IMR-90 (cell line): ENCODE measurements at regions not wholly inside any gene's neighbourhood (a gene's known extent, or its start where the extent isn't known, plus 50 kb on each side); places are given as distances from the start of the nearest gene placed in this dataset.

Source experiments
- ATAC-seq: fragments of 200-7000 bp; cut with Tn5 transposase; 2 replicates; pipeline ENCODE4 v1.9.1; 2020; ENCODE audit warnings: low read depth, mild to moderate bottlenecking, moderate library complexity
- BruUV-seq: library from RNA; stranded (reverse); fragments of 400-500 nt; replicated peaks from 2 replicates; lab custom pipeline; 2021; lab: Mats Ljungman, UMichigan
- CTCF ChIA-PET: fragments of 300-600 bp; formaldehyde crosslinking; extraction: SDS; loops from one replicate; lab custom pipeline; 2021; ENCODE audit warnings: antibody characterized with exemption; lab: Yijun Ruan, JAX
- POLR2A ChIA-PET: fragments of 300-600 bp; sonication (Branson Sonifier 250); formaldehyde crosslinking; loops from one replicate; lab custom pipeline; 2022; ENCODE audit warnings: antibody characterized with exemption; ENCODE audit not compliant: unreplicated experiment; lab: Charles Lee
- DNase-seq: peaks from one replicate; pipeline ENCODE4 v3.0.0; 2013
- H2AFZ ChIP-seq: replicated peaks from 2 replicates; pipeline ENCODE3; 2013; ENCODE audit warnings: low read length, mild to moderate bottlenecking; ENCODE audit not compliant: poor library complexity
- H2AK5ac ChIP-seq: 2 replicates; pipeline ENCODE4 v1.6.1; 2013; ENCODE audit warnings: low read depth, low read length, inconsistent platforms
- H2AK9ac ChIP-seq: replicated peaks from 2 replicates; pipeline ENCODE3; 2013; ENCODE audit warnings: mild to moderate bottlenecking, low read depth, low read length, moderate library complexity; ENCODE audit not compliant: poor library complexity
- H2BK120ac ChIP-seq: 2 replicates; pipeline ENCODE4 v1.6.1; 2013; ENCODE audit warnings: low read depth, low read length, inconsistent platforms
- H2BK15ac ChIP-seq: 3 replicates; pipeline ENCODE4 v1.6.1; 2013; ENCODE audit warnings: low read depth, low read length, inconsistent platforms
- H2BK20ac ChIP-seq: 2 replicates; pipeline ENCODE4 v1.6.1; 2013; ENCODE audit warnings: low read depth, mild to moderate bottlenecking, inconsistent platforms, low read length, moderate library complexity
- H2BK5ac ChIP-seq: 2 replicates; pipeline ENCODE4 v1.6.1; 2013; ENCODE audit warnings: mild to moderate bottlenecking, low read depth, low read length, inconsistent platforms; ENCODE audit not compliant: poor library complexity, severe bottlenecking
- H3K14ac ChIP-seq: replicated peaks from 2 replicates; pipeline ENCODE4 v1.6.1; 2013; ENCODE audit warnings: low read depth, low read length, inconsistent platforms
- H3K18ac ChIP-seq: 2 replicates; pipeline ENCODE4 v1.6.1; 2013; ENCODE audit warnings: low read depth, low read length, control low read depth
- H3K23ac ChIP-seq: 2 replicates; pipeline ENCODE4 v1.6.1; 2013; ENCODE audit warnings: low read depth, low read length, inconsistent platforms
- H3K27ac ChIP-seq: 2 replicates; pipeline ENCODE4 v1.5.1; 2013; ENCODE audit warnings: mild to moderate bottlenecking, control low read depth, low read length; ENCODE audit not compliant: insufficient read depth
- H3K27me3 ChIP-seq: 2 replicates; pipeline ENCODE4 v1.6.1; 2013; ENCODE audit warnings: low read length; ENCODE audit not compliant: control insufficient read depth, insufficient read depth
- H3K36me3 ChIP-seq: 2 replicates; pipeline ENCODE4 v1.6.1; 2013; ENCODE audit warnings: low read length, mixed read lengths; ENCODE audit not compliant: control insufficient read depth, insufficient read depth
- H3K4ac ChIP-seq: 2 replicates; pipeline ENCODE4 v1.6.1; 2013; ENCODE audit warnings: low read depth, low read length, inconsistent platforms
- H3K4me1 ChIP-seq: 2 replicates; pipeline ENCODE4 v1.6.1; 2013; ENCODE audit warnings: low read length, mixed read lengths; ENCODE audit not compliant: control insufficient read depth, insufficient read depth
- H3K4me2 ChIP-seq: 2 replicates; pipeline ENCODE4 v1.6.1; 2013; ENCODE audit warnings: low read depth, mild to moderate bottlenecking, control low read depth, low read length, moderate library complexity
- H3K4me3 ChIP-seq: 2 replicates; pipeline ENCODE4 v1.5.1; 2013; ENCODE audit warnings: low read depth, mild to moderate bottlenecking, control low read depth, low read length, moderate library complexity; ENCODE audit not compliant: insufficient read depth
- H3K56ac ChIP-seq: 2 replicates; pipeline ENCODE4 v1.6.1; 2013; ENCODE audit warnings: low read length, inconsistent platforms; ENCODE audit not compliant: insufficient read depth; ENCODE audit errors: extremely low read depth
- H3K79me1 ChIP-seq, 2 experiments: 2 replicates each; pipeline ENCODE4 v1.6.1; 2013; ENCODE audit warnings: low read length in 2 of 2, inconsistent platforms in 1 of 2, low read depth in 1 of 2
- H3K9ac ChIP-seq: 2 replicates; pipeline ENCODE4 v1.6.1; 2013; ENCODE audit warnings: low read depth, low read length, control low read depth
- H3K9me1 ChIP-seq: 2 replicates; pipeline ENCODE4 v1.6.1; 2013; ENCODE audit warnings: low read length, inconsistent platforms; ENCODE audit not compliant: insufficient read depth
- H3K9me3 ChIP-seq: 2 replicates; pipeline ENCODE4 v1.6.1; 2013; ENCODE audit warnings: low read length; ENCODE audit not compliant: control insufficient read depth, insufficient read depth
- H4K20me1 ChIP-seq: 2 replicates; pipeline ENCODE4 v1.6.1; 2013; ENCODE audit warnings: low read length, inconsistent platforms; ENCODE audit not compliant: insufficient read depth
- H4K5ac ChIP-seq: 2 replicates; pipeline ENCODE4 v1.6.1; 2013; ENCODE audit warnings: mild to moderate bottlenecking, low read depth, low read length, control low read depth
- H4K8ac ChIP-seq, 2 experiments: 2 replicates each; pipeline ENCODE4 v1.6.1; 2013; ENCODE audit warnings: low read depth in 2 of 2, low read length in 2 of 2, control low read depth in 1 of 2, inconsistent platforms in 1 of 2
- H4K91ac ChIP-seq: 2 replicates; pipeline ENCODE4 v1.6.1; 2013; ENCODE audit warnings: low read depth, low read length, inconsistent platforms; ENCODE audit not compliant: insufficient read depth
- MAFK ChIP-seq: IDR thresholded peaks from 2 replicates; pipeline ENCODE4 v1.6.1; 2012; ENCODE audit warnings: low read depth, low read length, improper control_type of control experiment
- MAZ ChIP-seq: IDR thresholded peaks from 2 replicates; pipeline ENCODE4 v1.6.1; 2012; ENCODE audit warnings: low read depth, mild to moderate bottlenecking, low read length, improper control_type of control experiment, moderate library complexity, borderline replicate concordance
- RFX5 ChIP-seq: IDR thresholded peaks from 2 replicates; pipeline ENCODE4 v1.8.0; 2012; ENCODE audit warnings: low read depth, mild to moderate bottlenecking, low read length, moderate library complexity
- WGBS, 2 experiments: methylation state at CpG; one replicate each; pipeline versions ENCODE4 v1.1.5 to v1.1.7; 2013; ENCODE audit warnings: missing lambda C conversion rate in 2 of 2; ENCODE audit not compliant: insufficient read length in 1 of 2; ENCODE audit errors: extremely low coverage in 2 of 2; 5-methylcytosine and 5-hydroxymethylcytosine counted together
- dilution Hi-C: fragments of 300-500 bp; cut with HindIII; formaldehyde crosslinking; loops from one replicate; pipeline ENCODE4 v1.14.3; 2018; ENCODE audit warnings: low sequenced_read_pairs; ENCODE audit not compliant: unreplicated experiment
- in situ Hi-C: fragments of 300-500 bp; cut with MboI; formaldehyde crosslinking; loops from 3 replicates; pipeline ENCODE4 v1.14.3; 2019; ENCODE audit warnings: low sequenced_read_pairs, inconsistent platforms, mixed read lengths
- intact Hi-C: fragments of 100-400 bp; cut with micrococcal nuclease; formaldehyde crosslinking; loops from 2 replicates; pipeline ENCODE4 v1.10.0; 2022

- H3K23ac ChIP-seq = no peak overlapping the region
- CTCF ChIA-PET = no interaction called here
- no peak overlapping the region for H2BK15ac ChIP-seq
- POLR2A ChIA-PET = no interaction called here
- no peak overlapping the region for H4K8ac ChIP-seq
- no peak overlapping the region for H2BK120ac ChIP-seq
- H2AFZ ChIP-seq = no peak overlapping the region
- H3K79me1 ChIP-seq = no peaks in the 10 kb centered on the region
- no peaks in the 10 kb centered on the region for H3K9me3 ChIP-seq
- no peak overlapping the region for H3K4me3 ChIP-seq
- H3K4ac ChIP-seq = no peak overlapping the region
- no peaks in the 10 kb centered on the region for H4K20me1 ChIP-seq
- BruUV-seq = no TSS peak
- no peak overlapping the region for H2AK5ac ChIP-seq
- no peak overlapping the region for H3K4me2 ChIP-seq
- H4K5ac ChIP-seq = no peak overlapping the region
- in situ Hi-C loops (no loop called here), dilution Hi-C loops (no loop called here), intact Hi-C loops (no loop called here)
- no peak overlapping the region for H3K14ac ChIP-seq
- peaks cover 8% of the 10 kb centered on the region for H3K9me1 ChIP-seq
- peaks cover 11% of the 10 kb centered on the region for H3K4me1 ChIP-seq
- no CpG with 5 or more reads among the region's 1 CpG for WGBS, 2 experiments
- no peak for TF ChIP-seq RFX5
- TF ChIP-seq MAZ = no peak
- no peak for TF ChIP-seq MAFK
- H3K56ac ChIP-seq = no peak overlapping the region
- no peak overlapping the region for H3K27ac ChIP-seq
- H4K91ac ChIP-seq = no peak overlapping the region
- H3K9ac ChIP-seq = no peak overlapping the region
- no peak overlapping the region for H2AK9ac ChIP-seq
- DNase-seq (no peak), ATAC-seq (no peak)
- no peak overlapping the region for H2BK20ac ChIP-seq
- H3K36me3 ChIP-seq = no peaks in the 10 kb centered on the region
- H3K27me3 ChIP-seq = peaks cover 3% of the 10 kb centered on the region
- no peak overlapping the region for H2BK5ac ChIP-seq
- no peak overlapping the region for H3K18ac ChIP-seq
These were observed 70.1 kb downstream of the ABCC12 start for GRCh38 chr16:48085729-48086128.
